Heart left ventricle (tissue), 16 donors: ENCODE measurements at regions not wholly inside any gene's neighbourhood (a gene's known extent, or its start where the extent isn't known, plus 50 kb on each side); places are given as distances from the start of the nearest gene placed in this dataset.
"Not testable (repeated sequence)": the region's sequence is repeated elsewhere in the genome, so short reads cannot be mapped to it uniquely, and the experiment has no call there.

ENCODE experiments used
- ATAC-seq, 4 donors: fragments of 200-7000 bp; cut with Tn5 transposase; one replicate each; pipeline ENCODE4 v1.9.1; 2020 to 2022; ENCODE audit warnings: moderate library complexity in 4 of 4, mild to moderate bottlenecking in 3 of 4, moderate number of reproducible peaks in 1 of 4
- DNase-seq, 5 donors: peaks; one replicate each; pipeline ENCODE4 v3.0.0-alpha.2; 2020
- H3K27ac ChIP-seq, 12 donors: fragments of 200-600 bp; sonication (generic) in 4 of 12; one replicate each; pipeline versions ENCODE4 v1.5.0 to v1.8.0; 2016 to 2022; ENCODE audit warnings: mild to moderate bottlenecking in 2 of 12
- H3K27me3 ChIP-seq, 9 donors: fragments of 200-600 bp; sonication (generic) in 2 of 9; one replicate each; pipeline versions ENCODE4 v1.5.1 to v1.8.0; 2016 to 2022; ENCODE audit warnings: mild to moderate bottlenecking in 3 of 9
- H3K36me3 ChIP-seq, 9 donors: fragments of 200-600 bp; sonication (generic) in 2 of 9; one replicate each; pipeline versions ENCODE4 v1.5.0 to v1.8.0; 2018 to 2022; ENCODE audit warnings: mild to moderate bottlenecking in 2 of 9
- H3K4me1 ChIP-seq, 12 donors: fragments of 200-600 bp; sonication (generic) in 4 of 12; one replicate each; pipeline versions ENCODE4 v1.5.0 to v1.8.0; 2016 to 2022; ENCODE audit warnings: mild to moderate bottlenecking in 3 of 12
- H3K4me3 ChIP-seq, 12 donors: fragments of 200-600 bp; sonication (generic) in 4 of 12; one replicate each; pipeline versions ENCODE4 v1.5.0 to v1.8.0; 2017 to 2022; ENCODE audit warnings: mild to moderate bottlenecking in 9 of 12, moderate library complexity in 4 of 12
- H3K9me3 ChIP-seq, 12 donors: fragments of 200-600 bp; sonication (generic) in 4 of 12; one replicate each; pipeline versions ENCODE4 v1.5.0 to v1.8.0; 2016 to 2022; ENCODE audit warnings: mild to moderate bottlenecking in 1 of 12
- CTCF ChIP-seq, 12 donors: fragments of 200-600 bp; sonication (generic) in 4 of 12; IDR thresholded peaks; one replicate each; pipeline versions ENCODE4 v1.5.0 to v1.8.0; 2018 to 2022; ENCODE audit warnings: antibody characterized with exemption in 12 of 12, mild to moderate bottlenecking in 5 of 12
- POLR2A ChIP-seq, 2 donors: fragments of 450-650 bp; IDR thresholded peaks; one replicate each; pipeline ENCODE4 v1.6.1; 2017; ENCODE audit warnings: antibody characterized with exemption in 2 of 2, mild to moderate bottlenecking in 2 of 2, moderate library complexity in 2 of 2
- WGBS, 4 donors: extraction: QIAGEN DNeasy Blood & Tissue Kit in 2 of 4; methylation state at CpG; one replicate each; pipeline versions ENCODE4 v1.1.5 to v1.1.7; 2013 to 2018; 5-methylcytosine and 5-hydroxymethylcytosine counted together
- intact Hi-C, 10 donors: fragments of 100-400 bp; cut with DNase I; formaldehyde crosslinking; loops; one replicate each; pipeline versions ENCODE4 v1.11.1 to v1.14.2; 2022
- donor health status: ischemic (EF 13 %, LVEDD 7.1; RV severe dilation, severe dysfunction).
- donor health status: healthy with polysubstance abuse.
- donor health status: DM: no; HTN: yes; CAD: no.
- donor health status: DM: no; HTN: no; CAD: no.
- donor health status: ischemic (EF 25% LVEDD 6.9; RV normal size, moderate dysfunction).
- donor health status: ischemic (EF 25% LVEDD 5.7; RV mildly dilated, moderate dysfunction).
- donor health status: healthy.
- donor health status: DM: yes; HTN: yes; CAD: no.
- donor health status: ischemic (EF 35%, LVEDD 5.7; RV mildly dilated, moderate dysfunction).
- donor health status: nonischemic (EF 11% LVEDD 7.7; RV severe dilation, severe dysfunction).
- donor health status: DM: yes; HTN: yes; CAD: no.
- donor health status: PGD.
- donor health status: ischemic (EF 29% LVEDD 5.4; RV normal size, mild dysfunction).
- donor health status: nonischemic (EF 23%, LVEDD 6.1; RV moderate dilation, normal function).

- no peak overlapping the region for H3K27ac ChIP-seq
- DNase-seq = no peak
- TF ChIP-seq POLR2A (IDR thresholded peaks at IDR 0.05) = no peak
- TF ChIP-seq CTCF (IDR thresholded peaks at IDR 0.05) = no peak
- H3K4me3 ChIP-seq = no peak overlapping the region
- no peak for ATAC-seq
- H3K4me1 ChIP-seq = peaks cover 0 to 8% (median 0%) of the 10 kb centered on the region in 12 donors
- intact Hi-C loops = no loop called here
- H3K36me3 ChIP-seq = no peaks in the 10 kb centered on the region
- peaks cover 0 to 12% (median 2%) of the 10 kb centered on the region in 12 donors for H3K9me3 ChIP-seq
- H3K27me3 ChIP-seq = no peaks in the 10 kb centered on the region
These were observed 89.6 kb upstream of the CEP78 start for GRCh38 chr9:78146241-78146640.

GRCh38 chr9:78144663-78145377 is 91.1 kb upstream of the CEP78 start:
- TF ChIP-seq CTCF (IDR thresholded peaks at IDR 0.05) = no peak
- TF ChIP-seq POLR2A (IDR thresholded peaks at IDR 0.05) = no peak
- no peak overlapping the region for H3K27ac ChIP-seq
- H3K36me3 ChIP-seq = no peaks in the 10 kb centered on the region
- WGBS, 4 donors = 53 to 60% (median 56%) methylated on average over 3 of the region's 3 CpGs
- peaks cover 0 to 8% (median 0%) of the 10 kb centered on the region in 12 donors for H3K4me1 ChIP-seq
- no peak overlapping the region for H3K4me3 ChIP-seq
- H3K27me3 ChIP-seq = no peaks in the 10 kb centered on the region
- ATAC-seq = no peak
- DNase-seq = no peak
- H3K9me3 ChIP-seq = peaks cover 0 to 20% (median 2%) of the 10 kb centered on the region in 12 donors
- intact Hi-C loops = no loop called here

- no peak for ATAC-seq
- WGBS, 4 donors = 92 to 100% (median 98%) methylated on average over 1 of the region's 1 CpG
- H3K9me3 ChIP-seq = peaks cover 0 to 25% (median 4%) of the 10 kb centered on the region in 12 donors
- no peaks in the 10 kb centered on the region for H3K36me3 ChIP-seq
- H3K4me3 ChIP-seq = no peak overlapping the region
- no peak overlapping the region for H3K27ac ChIP-seq
- intact Hi-C loops = no loop called here
- no peak for DNase-seq
- no peaks in the 10 kb centered on the region for H3K27me3 ChIP-seq
- no peak for TF ChIP-seq POLR2A (IDR thresholded peaks at IDR 0.05)
- no peak for TF ChIP-seq CTCF (IDR thresholded peaks at IDR 0.05)
- peaks cover 0 to 8% (median 0%) of the 10 kb centered on the region in 12 donors for H3K4me1 ChIP-seq
These were observed 91.9 kb upstream of the CEP78 start for GRCh38 chr9:78144008-78144381.

GRCh38 chr9:78143281-78144007 is 92.4 kb upstream of the CEP78 start:
- TF ChIP-seq CTCF (IDR thresholded peaks at IDR 0.05) (no peak), POLR2A (IDR thresholded peaks at IDR 0.05) (no peak)
- WGBS, 4 donors = 51 to 56% (median 53%) methylated on average over 3 of the region's 3 CpGs
- intact Hi-C loops = no loop called here

GRCh38 chr9:78142264-78142663 is 93.6 kb upstream of the CEP78 start:
- H3K4me3 ChIP-seq, H3K36me3 ChIP-seq, H3K4me1 ChIP-seq, H3K27me3 ChIP-seq, DNase-seq, intact Hi-C loops, H3K27ac ChIP-seq, ATAC-seq: not testable (repeated sequence)
- 94 to 97% (median 95%) methylated on average over 3 of the region's 3 CpGs for WGBS, 4 donors
- peaks cover 0 to 25% (median 4%) of the 10 kb centered on the region in 12 donors for H3K9me3 ChIP-seq

More at GRCh38 chr9:78143281-78144007, 92.4 kb upstream of the CEP78 start:
- ATAC-seq (no peak), DNase-seq (no peak)
- H3K4me3 ChIP-seq = no peak overlapping the region
- no peaks in the 10 kb centered on the region for H3K36me3 ChIP-seq
- H3K4me1 ChIP-seq = peaks cover 0 to 8% (median 0%) of the 10 kb centered on the region in 12 donors
- peaks cover 0 to 25% (median 4%) of the 10 kb centered on the region in 12 donors for H3K9me3 ChIP-seq
- no peaks in the 10 kb centered on the region for H3K27me3 ChIP-seq
- H3K27ac ChIP-seq = no peak overlapping the region
